ENCODE measurements at regions not wholly inside any gene's neighbourhood (a gene's known extent, or its start where the extent isn't known, plus 50 kb on each side); places are given as distances from the start of the nearest gene placed in this dataset.
A peak's percentile ranks its signal among the peaks of the same experiment; 100 is the strongest.

DNA sequence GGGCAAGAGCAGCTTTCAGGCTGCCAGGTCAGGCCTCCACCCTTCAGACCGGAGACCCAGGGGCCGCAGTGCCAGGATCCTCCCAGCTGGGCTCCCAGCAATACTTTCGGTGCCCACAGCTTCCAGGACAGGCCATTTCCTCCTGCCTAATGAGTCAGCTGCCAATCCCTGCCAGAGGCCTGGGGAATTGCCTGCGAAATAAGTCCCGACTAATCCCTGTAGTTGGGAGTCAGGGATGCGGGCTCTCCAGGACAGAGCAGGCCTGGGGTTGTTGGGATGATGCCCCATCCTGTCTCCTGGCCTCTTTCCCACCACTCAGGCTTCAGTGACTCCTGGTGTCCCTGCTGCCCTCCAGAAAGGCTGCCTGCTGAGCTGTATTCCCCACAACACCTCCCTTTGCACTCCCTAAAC is 143.5 kb upstream of the UNC5B start:
- intact Hi-C loops (cut with DNase I) = loop anchor here (2.0 to 5.0 kb wide), 2 partner anchors 18 to 143 kb away; partner anchors contain the start of gene UNC5B
- DNase-seq (ENCODE audit: low spot score in 2 of 2) = peak; percentile 58 to 90
- Histone ChIP-seq H3K4me1 (peaks cover 5 to 21% of the 10 kb centered on the region in 2 donors), H3K36me3 (no peaks in the 10 kb centered on the region), H3K4me3 (no peak overlapping the region), H3K27me3 (no peaks in the 10 kb centered on the region), H3K9me3 (no peaks in the 10 kb centered on the region), H3K27ac (peak overlapping the region; percentile 86 to 89)
- TF ChIP-seq, protein P1, sequence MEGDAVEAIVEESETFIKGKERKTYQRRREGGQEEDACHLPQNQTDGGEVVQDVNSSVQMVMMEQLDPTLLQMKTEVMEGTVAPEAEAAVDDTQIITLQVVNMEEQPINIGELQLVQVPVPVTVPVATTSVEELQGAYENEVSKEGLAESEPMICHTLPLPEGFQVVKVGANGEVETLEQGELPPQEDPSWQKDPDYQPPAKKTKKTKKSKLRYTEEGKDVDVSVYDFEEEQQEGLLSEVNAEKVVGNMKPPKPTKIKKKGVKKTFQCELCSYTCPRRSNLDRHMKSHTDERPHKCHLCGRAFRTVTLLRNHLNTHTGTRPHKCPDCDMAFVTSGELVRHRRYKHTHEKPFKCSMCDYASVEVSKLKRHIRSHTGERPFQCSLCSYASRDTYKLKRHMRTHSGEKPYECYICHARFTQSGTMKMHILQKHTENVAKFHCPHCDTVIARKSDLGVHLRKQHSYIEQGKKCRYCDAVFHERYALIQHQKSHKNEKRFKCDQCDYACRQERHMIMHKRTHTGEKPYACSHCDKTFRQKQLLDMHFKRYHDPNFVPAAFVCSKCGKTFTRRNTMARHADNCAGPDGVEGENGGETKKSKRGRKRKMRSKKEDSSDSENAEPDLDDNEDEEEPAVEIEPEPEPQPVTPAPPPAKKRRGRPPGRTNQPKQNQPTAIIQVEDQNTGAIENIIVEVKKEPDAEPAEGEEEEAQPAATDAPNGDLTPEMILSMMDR (IDR thresholded peaks at IDR 0.05) = no peak

DNA sequence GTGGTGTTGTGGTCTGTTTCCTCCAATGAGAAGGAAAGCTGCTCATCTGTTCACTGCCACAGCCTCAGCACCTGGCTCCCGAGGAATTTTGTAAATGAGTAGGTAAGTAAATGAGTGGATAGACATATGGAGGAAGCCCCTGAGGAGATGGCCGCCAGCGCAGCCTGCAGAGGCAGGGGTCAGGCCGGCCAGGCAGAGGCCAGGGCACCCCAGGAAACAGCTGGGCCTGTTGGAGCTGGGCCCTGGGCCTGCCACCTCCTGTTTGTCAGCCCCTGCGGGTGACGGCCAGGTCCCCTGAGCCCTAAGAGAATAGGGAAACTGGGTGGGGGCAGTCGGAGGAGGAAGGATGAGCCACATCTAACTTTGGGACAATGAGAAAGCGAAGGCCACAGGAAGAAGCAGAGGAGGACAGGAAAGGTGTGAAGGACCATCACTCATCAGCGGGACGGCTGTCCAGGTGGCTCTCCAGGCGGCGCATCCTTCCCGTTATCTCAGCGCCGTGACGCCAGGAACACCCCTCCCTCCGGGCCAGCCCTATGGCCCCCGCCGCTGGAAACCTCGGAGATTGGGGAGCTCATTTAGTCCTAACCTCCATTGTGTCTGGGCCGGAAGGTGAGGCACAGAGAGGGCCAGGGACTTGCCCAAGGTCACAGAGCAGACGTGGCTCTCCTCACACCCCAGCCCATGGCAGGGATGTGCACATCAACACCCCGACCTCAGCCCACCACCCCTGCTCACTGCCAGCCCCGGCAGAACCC is 142.3 kb upstream of the UNC5B start:
- TF ChIP-seq, protein P1 (IDR thresholded peaks at IDR 0.05) = no peak
- no peak for DNase-seq (ENCODE audit: low spot score in 2 of 2)
- intact Hi-C loops (cut with DNase I) = loop anchor here (2.0 to 5.0 kb wide), 2 partner anchors 17 to 142 kb away; partner anchors contain the start of gene UNC5B

DNA sequence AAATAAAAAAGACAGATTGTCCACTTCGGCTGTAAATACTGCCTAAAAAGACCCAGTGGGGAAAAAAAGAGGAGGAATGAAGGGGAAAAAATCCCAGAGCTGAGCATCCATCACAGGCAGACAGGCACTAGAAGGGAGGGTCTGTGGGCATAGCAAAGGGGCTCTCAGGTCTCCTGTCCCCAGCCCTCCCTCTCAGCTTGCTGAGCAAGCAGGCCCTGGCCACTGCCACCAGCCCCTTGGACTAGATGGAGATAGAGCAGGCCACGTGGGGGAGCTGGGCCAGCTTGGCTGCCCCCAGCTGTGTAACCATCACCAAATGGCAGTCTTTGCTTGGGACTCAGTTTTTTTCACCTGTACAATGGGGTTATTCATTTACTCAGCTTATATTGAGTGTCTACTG is 141.6 kb upstream of the UNC5B start:
- DNase-seq (ENCODE audit: low spot score in 2 of 2) = no peak
- Histone ChIP-seq H3K36me3 (no peaks in the 10 kb centered on the region), H3K9me3 (no peaks in the 10 kb centered on the region), H3K27ac (peak overlapping the region; percentile 86 to 89), H3K27me3 (no peaks in the 10 kb centered on the region), H3K4me3 (no peak overlapping the region), H3K4me1 (peaks cover 5 to 21% of the 10 kb centered on the region in 2 donors)
- intact Hi-C loops (cut with DNase I) = no loop called here
- TF ChIP-seq, protein P1 (IDR thresholded peaks at IDR 0.05) = no peak

More for the DNA sequence above, 142.3 kb upstream of the UNC5B start:
- no peaks in the 10 kb centered on the region for H3K27me3 ChIP-seq
- no peak overlapping the region for H3K4me3 ChIP-seq
- H3K9me3 ChIP-seq = no peaks in the 10 kb centered on the region
- H3K4me1 ChIP-seq = peaks cover 5 to 21% of the 10 kb centered on the region in 2 donors
- H3K36me3 ChIP-seq = no peaks in the 10 kb centered on the region
- H3K27ac ChIP-seq = peak overlapping the region; percentile 86 to 89

DNA sequence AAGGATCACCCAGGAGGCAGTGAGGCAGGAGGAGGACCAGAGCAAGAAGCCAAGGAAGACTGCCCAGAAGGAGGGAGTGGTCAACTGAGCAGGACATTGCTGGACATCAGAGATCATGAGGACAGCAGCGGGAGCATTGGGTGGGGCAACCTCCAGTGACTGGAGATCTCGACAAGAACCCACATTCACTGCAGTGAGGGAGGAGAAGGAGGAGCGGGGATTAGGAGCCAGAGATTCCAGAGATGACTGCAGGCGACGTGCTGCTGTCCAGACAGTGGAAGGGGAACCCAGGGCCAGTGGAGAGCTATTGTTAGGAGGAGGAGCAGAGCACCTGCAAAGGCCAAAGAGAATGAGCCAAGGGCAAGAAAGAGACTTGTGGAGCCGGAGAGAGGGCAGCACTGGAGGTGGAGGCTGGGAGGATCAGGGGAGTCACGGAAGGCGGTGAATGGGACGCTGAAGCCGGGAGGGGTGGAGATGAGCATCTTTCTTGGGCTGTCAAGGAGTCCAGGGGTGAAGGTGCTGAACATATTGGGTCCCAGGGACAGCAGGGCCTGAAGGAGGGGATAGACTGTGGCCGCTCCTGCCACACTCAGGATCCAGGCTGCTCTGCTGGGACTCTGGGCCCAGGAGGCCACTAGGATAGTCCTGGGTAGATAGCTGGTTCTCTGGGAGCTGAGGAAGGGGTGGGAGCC is 140.1 kb upstream of the UNC5B start:
- no peak for DNase-seq (ENCODE audit: low spot score in 2 of 2)
- H3K9me3 ChIP-seq = no peaks in the 10 kb centered on the region
- no peak overlapping the region for H3K27ac ChIP-seq
- H3K36me3 ChIP-seq = no peaks in the 10 kb centered on the region
- peaks cover 5 to 21% of the 10 kb centered on the region in 2 donors for H3K4me1 ChIP-seq
- TF ChIP-seq, protein P1 (IDR thresholded peaks at IDR 0.05) = no peak
- H3K27me3 ChIP-seq = no peaks in the 10 kb centered on the region
- no peak overlapping the region for H3K4me3 ChIP-seq
- intact Hi-C loops (cut with DNase I) = no loop called here

DNA sequence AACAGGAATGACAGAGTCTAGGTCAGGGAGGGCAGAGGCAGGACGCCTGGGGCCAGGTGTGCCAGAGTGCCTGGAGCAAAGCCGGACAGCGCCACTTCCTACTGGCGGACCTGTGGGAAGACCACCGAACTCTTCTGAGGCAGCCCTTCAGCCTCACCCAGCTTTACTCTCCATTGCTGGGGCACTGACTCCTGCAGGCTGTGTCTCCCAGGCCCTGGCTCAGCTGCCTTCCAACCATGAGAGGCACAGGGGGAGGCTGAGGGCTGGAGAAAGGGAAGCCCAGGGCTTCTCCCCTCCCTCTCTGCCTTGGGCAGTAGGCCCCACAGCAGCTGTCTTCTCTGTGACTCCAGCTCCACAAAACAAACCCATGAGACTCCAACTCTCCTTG is 139.6 kb upstream of the UNC5B start:
- TF ChIP-seq, protein P1 (IDR thresholded peaks at IDR 0.05) = no peak
- Histone ChIP-seq H3K36me3 (no peaks in the 10 kb centered on the region), H3K9me3 (no peaks in the 10 kb centered on the region), H3K4me1 (peaks cover 5 to 21% of the 10 kb centered on the region in 2 donors), H3K4me3 (no peak overlapping the region), H3K27me3 (no peaks in the 10 kb centered on the region), H3K27ac (no peak overlapping the region)
- intact Hi-C loops (cut with DNase I) = no loop called here
- no peak for DNase-seq (ENCODE audit: low spot score in 2 of 2)
